ENCODE measurements at regions not wholly inside any gene's neighbourhood (a gene's known extent, or its start where the extent isn't known, plus 50 kb on each side); places are given as distances from the start of the nearest gene placed in this dataset.
A peak's percentile ranks its signal among the peaks of the same experiment; 100 is the strongest.

- Histone ChIP-seq H3K27ac (no peak overlapping the region), H3K4me3 (no peak overlapping the region), H3K36me3 (no peaks in the 10 kb centered on the region), H3K27me3 (peaks cover 25 to 69% of the 10 kb centered on the region in 2 donors), H3K4me1 (no peaks in the 10 kb centered on the region), H3K9me3 (no peaks in the 10 kb centered on the region)
- intact Hi-C loops (cut with DNase I), result loop anchor here in 1 of 2 donors (10.0 kb wide), 1 partner anchor 1168 kb away; no protein-coding TSS in a partner anchor
- no peak for TF ChIP-seq CTCF (IDR thresholded peaks at IDR 0.05)
- DNase-seq (no peak), ATAC-seq (no peak)
Measured at GRCh38 chr2:198316852-198317396, 512.5 kb downstream of the PLCL1 start.

GRCh38 chr2:198315791-198316630 is 511.6 kb downstream of the PLCL1 start:
- Histone ChIP-seq H3K27me3 (peaks cover 22 to 74% of the 10 kb centered on the region in 2 donors), H3K9me3 (no peaks in the 10 kb centered on the region), H3K27ac (no peak overlapping the region), H3K4me3 (no peak overlapping the region), H3K4me1 (no peaks in the 10 kb centered on the region), H3K36me3 (no peaks in the 10 kb centered on the region)
- DNase-seq (no peak), ATAC-seq (no peak)
- intact Hi-C loops (cut with DNase I), result loop anchor here in 1 of 2 donors (10.0 kb wide), 1 partner anchor 1169 kb away; no protein-coding TSS in a partner anchor
- no peak for TF ChIP-seq CTCF (IDR thresholded peaks at IDR 0.05)

- H3K4me3 ChIP-seq, result no peak overlapping the region
- peak in 1 of 2 donors; percentile 52 for TF ChIP-seq CTCF (IDR thresholded peaks at IDR 0.05)
- peaks cover 22 to 63% of the 10 kb centered on the region in 2 donors for H3K27me3 ChIP-seq
- H3K36me3 ChIP-seq, result no peaks in the 10 kb centered on the region
- DNase-seq (peak in 2 of 4 donors; percentile 36 to 70), ATAC-seq (peak; percentile 65)
- no peak overlapping the region for H3K27ac ChIP-seq
- no peaks in the 10 kb centered on the region for H3K4me1 ChIP-seq
- H3K9me3 ChIP-seq, result no peaks in the 10 kb centered on the region
- intact Hi-C loops (cut with DNase I), result loop anchor here in 1 of 2 donors (10.0 kb wide), 1 partner anchor 1170 kb away; no protein-coding TSS in a partner anchor
Measured at GRCh38 chr2:198314559-198315153, 510.3 kb downstream of the PLCL1 start.

GRCh38 chr2:198312596-198313483 is 508.4 kb downstream of the PLCL1 start:
- no peak for TF ChIP-seq CTCF (IDR thresholded peaks at IDR 0.05)

More at GRCh38 chr2:198312596-198313483, 508.4 kb downstream of the PLCL1 start:
- no peak for DNase-seq
- Histone ChIP-seq H3K27me3 (peaks cover 14 to 45% of the 10 kb centered on the region in 2 donors), H3K36me3 (no peaks in the 10 kb centered on the region), H3K4me1 (no peaks in the 10 kb centered on the region), H3K9me3 (no peaks in the 10 kb centered on the region), H3K27ac (no peak overlapping the region), H3K4me3 (no peak overlapping the region)
- intact Hi-C loops (cut with DNase I), result loop anchor here in 1 of 2 donors (10.0 kb wide), 1 partner anchor 1172 kb away; no protein-coding TSS in a partner anchor
- ATAC-seq, result no peak
